GM12873 (cell line): ENCODE measurements at regions not wholly inside any gene's neighbourhood (a gene's known extent, or its start where the extent isn't known, plus 50 kb on each side); places are given as distances from the start of the nearest gene placed in this dataset.

Source experiments
- TF ChIP-seq, protein P1 (sequence below): IDR thresholded peaks from 2 replicates; pipeline ENCODE4 v1.5.1; 2012; ENCODE audit warnings: low read depth, mild to moderate bottlenecking, moderate library complexity, low read length, control low read depth; ENCODE audit not compliant: insufficient read depth; ENCODE audit errors: missing control alignments

DNA sequence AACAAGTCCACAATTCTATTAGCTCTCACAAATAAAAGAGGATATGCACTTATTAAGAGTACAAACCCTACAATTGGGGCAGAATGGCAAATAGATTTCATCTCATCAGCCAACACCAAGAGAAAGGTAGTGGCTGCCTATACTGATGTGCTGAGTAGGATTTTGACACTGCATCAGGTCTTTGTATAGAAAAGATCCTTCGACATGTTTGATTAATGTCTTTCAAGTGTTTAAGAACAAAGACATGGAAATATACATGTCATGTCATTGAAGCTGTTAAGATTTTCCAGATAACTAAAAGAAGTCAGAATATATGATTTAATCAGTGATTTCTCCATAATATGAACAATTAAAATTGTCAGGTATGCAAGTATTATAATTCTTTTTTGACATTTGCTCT, 238.7 kb upstream of the GRAMD2B start:
- TF ChIP-seq, protein P1, sequence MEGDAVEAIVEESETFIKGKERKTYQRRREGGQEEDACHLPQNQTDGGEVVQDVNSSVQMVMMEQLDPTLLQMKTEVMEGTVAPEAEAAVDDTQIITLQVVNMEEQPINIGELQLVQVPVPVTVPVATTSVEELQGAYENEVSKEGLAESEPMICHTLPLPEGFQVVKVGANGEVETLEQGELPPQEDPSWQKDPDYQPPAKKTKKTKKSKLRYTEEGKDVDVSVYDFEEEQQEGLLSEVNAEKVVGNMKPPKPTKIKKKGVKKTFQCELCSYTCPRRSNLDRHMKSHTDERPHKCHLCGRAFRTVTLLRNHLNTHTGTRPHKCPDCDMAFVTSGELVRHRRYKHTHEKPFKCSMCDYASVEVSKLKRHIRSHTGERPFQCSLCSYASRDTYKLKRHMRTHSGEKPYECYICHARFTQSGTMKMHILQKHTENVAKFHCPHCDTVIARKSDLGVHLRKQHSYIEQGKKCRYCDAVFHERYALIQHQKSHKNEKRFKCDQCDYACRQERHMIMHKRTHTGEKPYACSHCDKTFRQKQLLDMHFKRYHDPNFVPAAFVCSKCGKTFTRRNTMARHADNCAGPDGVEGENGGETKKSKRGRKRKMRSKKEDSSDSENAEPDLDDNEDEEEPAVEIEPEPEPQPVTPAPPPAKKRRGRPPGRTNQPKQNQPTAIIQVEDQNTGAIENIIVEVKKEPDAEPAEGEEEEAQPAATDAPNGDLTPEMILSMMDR: no peak

DNA sequence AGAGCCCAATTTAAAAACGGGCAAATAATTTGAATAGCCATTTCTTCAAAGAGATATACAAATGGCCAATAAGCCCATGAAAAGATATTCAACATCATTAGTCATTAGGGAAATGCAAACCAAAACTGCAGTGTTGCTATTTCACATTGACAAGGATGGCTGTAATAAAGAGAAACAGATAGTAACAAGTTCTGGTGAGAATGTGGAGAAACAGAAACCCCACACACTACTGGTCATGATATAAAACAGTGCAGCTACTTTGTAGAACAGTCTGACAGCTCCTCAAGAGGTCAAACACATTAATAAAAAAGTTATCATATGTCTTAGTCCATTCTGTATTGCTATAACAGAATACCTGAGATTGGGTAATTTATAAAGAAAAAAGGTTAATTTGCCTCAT, 237.0 kb upstream of the GRAMD2B start:
- TF ChIP-seq, protein P1: no peak

DNA sequence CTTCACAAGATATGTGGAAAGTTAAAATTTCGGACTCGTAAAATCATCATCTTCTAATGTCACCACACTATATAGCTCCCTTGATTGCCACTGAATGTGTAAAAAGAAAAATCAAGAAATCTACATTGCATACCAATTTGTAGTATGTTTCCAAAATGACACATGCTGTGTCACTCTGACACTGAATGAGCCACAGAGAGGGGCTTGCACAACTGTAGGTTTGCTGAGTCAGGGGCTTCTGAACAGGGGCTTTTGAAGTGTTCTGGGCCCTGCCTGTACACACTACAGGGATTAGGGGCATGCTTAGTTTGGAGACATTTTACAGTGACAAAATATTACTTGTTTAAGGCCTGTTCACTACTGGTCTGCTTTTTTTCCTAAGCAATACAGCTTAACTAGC, 234.4 kb upstream of the GRAMD2B start:
- TF ChIP-seq, protein P1: no peak

DNA sequence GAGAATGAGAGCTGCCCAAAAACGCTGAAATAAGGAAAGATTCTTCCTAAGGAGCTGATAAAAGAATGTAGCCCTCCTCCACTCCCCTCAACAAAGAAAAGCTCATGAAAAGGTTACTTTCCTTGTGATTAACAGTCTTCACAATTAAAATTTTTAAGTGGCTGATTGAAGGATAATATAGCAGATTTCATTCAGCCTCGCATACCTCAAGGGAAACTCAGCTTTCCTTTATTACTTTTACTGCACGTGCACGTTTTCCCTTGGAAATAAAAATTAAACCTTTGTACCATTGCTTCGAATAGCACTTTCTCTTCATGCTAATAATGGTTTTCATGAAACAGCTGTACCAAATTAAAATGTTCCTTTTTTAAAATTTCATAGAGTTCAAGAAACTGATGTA, 234.0 kb upstream of the GRAMD2B start:
- TF ChIP-seq, protein P1: no peak

DNA sequence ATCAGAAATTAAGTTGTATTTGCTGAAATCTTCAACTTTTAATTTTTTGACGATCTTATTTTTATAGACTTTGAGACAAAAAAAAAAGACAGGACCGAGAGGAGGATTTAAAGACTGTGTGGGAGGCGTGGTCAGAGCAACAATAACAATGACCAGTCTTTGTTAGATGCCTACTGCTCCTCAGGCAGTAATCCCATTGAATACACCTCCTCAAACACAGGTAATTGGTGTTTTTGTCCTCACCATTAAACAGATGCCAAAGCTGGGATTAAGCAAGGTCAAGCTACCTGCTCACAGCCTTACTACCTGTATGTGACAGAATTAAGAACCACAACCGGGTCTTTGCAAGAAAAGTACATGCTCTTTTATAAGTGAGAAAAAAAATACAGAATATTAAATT, 233.3 kb upstream of the GRAMD2B start:
- TF ChIP-seq, protein P1: no peak

DNA sequence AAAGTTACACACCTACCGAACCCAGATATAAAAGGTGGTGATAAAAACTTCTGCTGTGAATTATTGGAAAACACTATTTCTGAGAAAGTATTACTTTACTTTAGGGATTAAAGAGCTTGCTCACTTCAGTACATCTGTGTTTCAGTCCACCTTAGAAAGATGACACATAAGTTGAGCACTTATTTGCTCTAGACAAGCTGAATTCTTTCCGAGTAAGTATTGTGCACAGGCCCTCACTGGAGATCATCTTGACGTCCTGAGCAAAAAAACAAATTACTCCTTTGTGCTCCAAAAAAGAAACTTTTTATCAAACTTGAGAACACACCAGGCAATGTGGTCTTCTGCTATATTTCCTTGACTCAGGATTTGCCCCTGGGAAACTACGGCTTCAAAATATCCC, 231.0 kb upstream of the GRAMD2B start:
- TF ChIP-seq, protein P1: no peak

DNA sequence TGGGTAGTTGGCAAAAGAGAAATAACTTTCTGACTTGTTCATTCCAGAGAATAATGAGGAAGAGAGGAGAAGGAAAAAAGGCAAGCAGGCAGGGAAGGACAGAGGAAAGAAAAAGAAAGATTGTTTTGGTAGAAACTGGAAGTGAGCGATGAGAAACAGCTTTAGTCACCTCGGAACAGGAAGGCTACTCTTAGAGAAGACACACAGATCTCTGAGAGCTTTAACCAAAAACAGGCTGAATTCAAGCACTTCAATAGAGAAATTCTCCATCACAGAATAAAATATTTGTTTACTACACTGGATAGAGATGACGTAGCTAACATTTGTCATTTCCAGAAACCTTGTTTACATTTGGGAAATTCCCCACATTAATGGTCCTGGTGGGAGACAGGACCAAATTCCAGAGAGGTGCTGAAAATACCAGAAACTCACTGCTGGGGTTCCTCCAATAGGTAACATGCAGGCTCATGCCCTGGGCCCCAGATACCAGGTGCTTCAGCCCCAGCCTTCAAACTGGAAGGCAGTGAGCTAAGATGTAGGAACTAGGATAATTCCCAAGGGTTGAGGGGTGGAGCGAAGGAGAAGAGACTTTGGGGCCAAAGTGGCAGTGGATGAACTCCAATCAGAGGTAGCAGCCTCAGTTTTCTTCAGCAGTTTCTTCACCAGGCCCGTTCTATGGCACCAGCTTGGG, 227.7 kb upstream of the GRAMD2B start:
- TF ChIP-seq, protein P1: no peak
